Esophagus (tissue), 2 donors: ENCODE measurements at regions not wholly inside any gene's neighbourhood (a gene's known extent, or its start where the extent isn't known, plus 50 kb on each side); places are given as distances from the start of the nearest gene placed in this dataset.

Experiments
- H3K27ac ChIP-seq, 2 donors: one replicate each; pipeline ENCODE4 v1.5.1; 2013; ENCODE audit warnings: low read depth in 2 of 2, mild to moderate bottlenecking in 2 of 2, inconsistent platforms in 1 of 2, low read length in 1 of 2, moderate library complexity in 1 of 2
- H3K27me3 ChIP-seq, 2 donors: one replicate each; pipeline ENCODE4 v1.6.1; 2013; ENCODE audit warnings: low read length in 2 of 2, control low read depth in 1 of 2, mild to moderate bottlenecking in 1 of 2; ENCODE audit not compliant: insufficient read depth in 2 of 2, control insufficient read depth in 1 of 2
- H3K36me3 ChIP-seq, 2 donors: one replicate each; pipeline ENCODE4 v1.6.1; 2013; ENCODE audit warnings: low read length in 1 of 2; ENCODE audit not compliant: control insufficient read depth in 2 of 2, insufficient read depth in 2 of 2
- H3K4me1 ChIP-seq, 2 donors: one replicate each; pipeline ENCODE4 v1.6.1; 2013; ENCODE audit warnings: low read length in 1 of 2; ENCODE audit not compliant: control insufficient read depth in 2 of 2, insufficient read depth in 2 of 2
- H3K4me3 ChIP-seq, 2 donors: one replicate each; pipeline ENCODE4 v1.5.1; 2013; ENCODE audit warnings: low read length in 2 of 2, mild to moderate bottlenecking in 2 of 2, low read depth in 1 of 2, moderate library complexity in 1 of 2
- H3K9me3 ChIP-seq, 2 donors: one replicate each; pipeline ENCODE4 v1.6.1; 2013; ENCODE audit warnings: mild to moderate bottlenecking in 2 of 2, low read depth in 1 of 2, low read length in 1 of 2, moderate library complexity in 1 of 2; ENCODE audit not compliant: control insufficient read depth in 2 of 2, insufficient read depth in 1 of 2
- WGBS, 2 donors: extraction: QIAGEN DNeasy Blood & Tissue Kit; methylation state at CpG; one replicate each; pipeline ENCODE4 v1.1.7; 2013; 5-methylcytosine and 5-hydroxymethylcytosine counted together
- donor health status: healthy with polysubstance abuse.
- donor health status: Bipolar disorder and iron deficiency.

GRCh38 chr11:126129727-126130671 is 67.3 kb upstream of the CDON start:
- Histone ChIP-seq H3K4me3 (no peak overlapping the region), H3K9me3 (no peaks in the 10 kb centered on the region), H3K36me3 (no peaks in the 10 kb centered on the region), H3K27ac (no peak overlapping the region), H3K4me1 (peaks cover 4 to 8% of the 10 kb centered on the region in 2 donors), H3K27me3 (no peaks in the 10 kb centered on the region)
- 59 to 75% methylated on average over 13 of the region's 13 CpGs for WGBS, 2 donors

- Histone ChIP-seq H3K27ac (no peak overlapping the region), H3K4me3 (no peak overlapping the region), H3K27me3 (no peaks in the 10 kb centered on the region), H3K9me3 (no peaks in the 10 kb centered on the region), H3K36me3 (no peaks in the 10 kb centered on the region), H3K4me1 (peaks cover 4 to 8% of the 10 kb centered on the region in 2 donors)
- 23 to 24% methylated on average over 6 of the region's 6 CpGs for WGBS, 2 donors
Measured at GRCh38 chr11:126127898-126128297, 65.2 kb upstream of the CDON start.

- Histone ChIP-seq H3K4me3 (no peak overlapping the region), H3K4me1 (peaks cover 1 to 8% of the 10 kb centered on the region in 2 donors), H3K27me3 (no peaks in the 10 kb centered on the region), H3K9me3 (no peaks in the 10 kb centered on the region), H3K36me3 (no peaks in the 10 kb centered on the region), H3K27ac (no peak overlapping the region)
- 77% methylated on average over 7 of the region's 7 CpGs for WGBS, 2 donors
Measured at GRCh38 chr11:126127284-126127845, 64.7 kb upstream of the CDON start.

GRCh38 chr11:126124231-126124661 is 61.6 kb upstream of the CDON start:
- H3K9me3 ChIP-seq = no peaks in the 10 kb centered on the region
- no peaks in the 10 kb centered on the region for H3K36me3 ChIP-seq
- H3K4me3 ChIP-seq = no peak overlapping the region
- no peaks in the 10 kb centered on the region for H3K4me1 ChIP-seq
- H3K27ac ChIP-seq = no peak overlapping the region
- H3K27me3 ChIP-seq = no peaks in the 10 kb centered on the region
- 56 to 75% methylated on average over 5 of the region's 5 CpGs for WGBS, 2 donors

GRCh38 chr11:126123686-126124085 is 61.0 kb upstream of the CDON start:
- 24 to 47% methylated on average over 2 of the region's 2 CpGs for WGBS, 2 donors
- no peaks in the 10 kb centered on the region for H3K4me1 ChIP-seq
- H3K36me3 ChIP-seq = no peaks in the 10 kb centered on the region
- H3K9me3 ChIP-seq = no peaks in the 10 kb centered on the region
- H3K27ac ChIP-seq = no peak overlapping the region
- no peaks in the 10 kb centered on the region for H3K27me3 ChIP-seq
- H3K4me3 ChIP-seq = no peak overlapping the region

GRCh38 chr11:126122863-126123262 is 60.2 kb upstream of the CDON start:
- Histone ChIP-seq H3K9me3 (no peaks in the 10 kb centered on the region), H3K36me3 (no peaks in the 10 kb centered on the region), H3K27ac (peak overlapping the region; percentile 7 to 59), H3K27me3 (no peaks in the 10 kb centered on the region), H3K4me3 (no peak overlapping the region), H3K4me1 (no peaks in the 10 kb centered on the region)
- WGBS, 2 donors = 39 to 49% methylated on average over 3 of the region's 3 CpGs

GRCh38 chr11:126121296-126121695 is 58.6 kb upstream of the CDON start:
- Histone ChIP-seq H3K9me3 (no peaks in the 10 kb centered on the region), H3K4me3 (no peak overlapping the region), H3K27ac (no peak overlapping the region), H3K27me3 (no peaks in the 10 kb centered on the region), H3K4me1 (no peaks in the 10 kb centered on the region), H3K36me3 (no peaks in the 10 kb centered on the region)
- WGBS, 2 donors = 60 to 84% methylated on average over 1 of the region's 1 CpG

GRCh38 chr11:126118806-126119205 is 56.1 kb upstream of the CDON start:
- Histone ChIP-seq H3K27ac (no peak overlapping the region), H3K4me1 (peaks cover 3 to 15% of the 10 kb centered on the region in 2 donors), H3K9me3 (no peaks in the 10 kb centered on the region), H3K27me3 (no peaks in the 10 kb centered on the region), H3K4me3 (no peak overlapping the region), H3K36me3 (no peaks in the 10 kb centered on the region)
- 84 to 90% methylated on average over 10 of the region's 10 CpGs for WGBS, 2 donors

GRCh38 chr11:126115816-126116331 is 53.2 kb upstream of the CDON start:
- H3K9me3 ChIP-seq = no peaks in the 10 kb centered on the region
- H3K27ac ChIP-seq = peak overlapping the region; percentile 65 to 83
- no peaks in the 10 kb centered on the region for H3K27me3 ChIP-seq
- H3K4me3 ChIP-seq = no peak overlapping the region
- WGBS, 2 donors = 19 to 28% methylated on average over 14 of the region's 14 CpGs
- peaks cover 3 to 15% of the 10 kb centered on the region in 2 donors for H3K4me1 ChIP-seq
- H3K36me3 ChIP-seq = no peaks in the 10 kb centered on the region
